Keratinocyte (primary cell): ENCODE measurements at regions not wholly inside any gene's neighbourhood (a gene's known extent, or its start where the extent isn't known, plus 50 kb on each side); places are given as distances from the start of the nearest gene placed in this dataset.

Experiments used
- DNase-seq: peaks from one replicate; pipeline ENCODE4 v3.0.0-alpha.2; 2011; ENCODE audit warnings: low read depth, missing footprints, low spot score
- FAIRE-seq: peaks from 2 replicates; lab custom pipeline; 2011; peaks lifted over from hg19 to GRCh38; lab: Jason Lieb, UNC
- H2AFZ ChIP-seq: 2 replicates; pipeline ENCODE4 v1.6.0; 2012; ENCODE audit warnings: low read length, control low read depth, inconsistent platforms; ENCODE audit not compliant: control insufficient read depth
- H3K27ac ChIP-seq: 2 replicates; pipeline ENCODE4 v1.5.1; 2011; ENCODE audit warnings: low read length; ENCODE audit not compliant: control insufficient read depth, insufficient read depth
- H3K27me3 ChIP-seq: 3 replicates; pipeline ENCODE4 v1.6.0; 2011; ENCODE audit warnings: low read length; ENCODE audit not compliant: control insufficient read depth, insufficient read depth; ENCODE audit errors: extremely low read depth
- H3K36me3 ChIP-seq, 2 experiments: 2 replicates in 1 of 2; 3 replicates in 1 of 2; pipeline ENCODE4 v1.5.1; 2011; ENCODE audit warnings: low read length in 2 of 2, mild to moderate bottlenecking in 1 of 2; ENCODE audit not compliant: control insufficient read depth in 2 of 2, insufficient read depth in 2 of 2; ENCODE audit errors: extremely low read depth in 1 of 2
- H3K4me1 ChIP-seq: 3 replicates; pipeline ENCODE4 v1.5.1; 2011; ENCODE audit warnings: low read length; ENCODE audit not compliant: control insufficient read depth, insufficient read depth; ENCODE audit errors: extremely low read depth
- H3K4me2 ChIP-seq: 3 replicates; pipeline ENCODE4 v1.6.0; 2011; ENCODE audit warnings: low read depth, low read length; ENCODE audit not compliant: control insufficient read depth, insufficient read depth; ENCODE audit errors: extremely low read depth
- H3K4me3 ChIP-seq, 3 experiments: fragments of 200-600 bp in 1 of 3; sonication (generic) in 1 of 3; 2 replicates in 2 of 3; 3 replicates in 1 of 3; pipeline ENCODE4 v1.5.1; 2011 to 2016; ENCODE audit warnings: low read length in 3 of 3, mild to moderate bottlenecking in 3 of 3, control low read depth in 2 of 3, inconsistent platforms in 1 of 3, low read depth in 1 of 3, mixed read lengths in 1 of 3, mixed run types in 1 of 3, moderate library complexity in 1 of 3; ENCODE audit not compliant: control insufficient read depth in 2 of 3, insufficient read depth in 2 of 3; ENCODE audit errors: extremely low read depth in 1 of 3
- H3K79me2 ChIP-seq: 2 replicates; pipeline ENCODE4 v1.6.0; 2012; ENCODE audit warnings: low read length; ENCODE audit not compliant: control insufficient read depth, insufficient read depth
- H3K9ac ChIP-seq: 3 replicates; pipeline ENCODE4 v1.6.0; 2011; ENCODE audit warnings: low read length; ENCODE audit not compliant: control insufficient read depth, insufficient read depth; ENCODE audit errors: extremely low read depth
- H3K9me1 ChIP-seq: 3 replicates; pipeline ENCODE4 v1.6.0; 2011; ENCODE audit warnings: low read length; ENCODE audit not compliant: control insufficient read depth, insufficient read depth; ENCODE audit errors: extremely low read depth
- H3K9me3 ChIP-seq: 2 replicates; pipeline ENCODE4 v1.5.1; 2012; ENCODE audit warnings: low read depth, low read length; ENCODE audit not compliant: control insufficient read depth
- H4K20me1 ChIP-seq: 3 replicates; pipeline ENCODE4 v1.6.0; 2011; ENCODE audit warnings: low read length; ENCODE audit not compliant: control insufficient read depth, insufficient read depth; ENCODE audit errors: extremely low read depth
- CTCF ChIP-seq, 3 experiments: IDR thresholded peaks in 1 of 3; conservative IDR thresholded peaks in 1 of 3; optimal IDR thresholded peaks in 1 of 3; 2 replicates in 2 of 3; 3 replicates in 1 of 3; pipeline versions ENCODE3 to v1.5.1; 2011; ENCODE audit warnings: low read length in 3 of 3, mild to moderate bottlenecking in 3 of 3, moderate library complexity in 2 of 3, control low read depth in 1 of 3, inconsistent platforms in 1 of 3; ENCODE audit not compliant: insufficient read depth in 2 of 3; ENCODE audit errors: extremely low read depth in 1 of 3
- EZH2 ChIP-seq: IDR thresholded peaks from one replicate; pipeline ENCODE4 v1.6.1; 2012; ENCODE audit warnings: inconsistent platforms, mild to moderate bottlenecking, low read length, moderate library complexity
- dilution Hi-C: fragments of 300-500 bp; cut with MboI; formaldehyde crosslinking; loops from one replicate; pipeline ENCODE4 v1.7.0; 2020; ENCODE audit warnings: low sequenced_read_pairs; ENCODE audit not compliant: extremely low pct_ligation_motif_present

- H3K4me3 ChIP-seq = no peak overlapping the region
- no peak for DNase-seq
- FAIRE-seq = no peak
- no peaks in the 10 kb centered on the region for H3K9me3 ChIP-seq
- no peak overlapping the region for H3K27ac ChIP-seq
- no peaks in the 10 kb centered on the region for H3K27me3 ChIP-seq
- H3K4me2 ChIP-seq = no peak overlapping the region
- no peak overlapping the region for H3K9ac ChIP-seq
- H4K20me1 ChIP-seq = no peaks in the 10 kb centered on the region
- dilution Hi-C loops = no loop called here
- no peak overlapping the region for H2AFZ ChIP-seq
- H3K4me1 ChIP-seq = peaks cover under 1% of the 10 kb centered on the region
- TF ChIP-seq EZH2 (no peak), CTCF (optimal IDR thresholded peaks at IDR 0.05 in 1 of 3, IDR thresholded peaks at IDR 0.05 in 1 of 3, conservative IDR thresholded peaks at IDR 0.05 in 1 of 3; ENCODE audit: extremely low read depth in 1 of 3, insufficient read depth in 2 of 3, low read length in 3 of 3) (peak; percentile 75 to 80 (median 79))
- no peaks in the 10 kb centered on the region for H3K79me2 ChIP-seq
- H3K9me1 ChIP-seq = no peaks in the 10 kb centered on the region
- H3K36me3 ChIP-seq = no peaks in the 10 kb centered on the region
Observed at GRCh38 chr10:81019029-81019890, 481.6 kb downstream of the SH2D4B start.

- TF ChIP-seq CTCF (optimal IDR thresholded peaks at IDR 0.05 in 1 of 3, IDR thresholded peaks at IDR 0.05 in 1 of 3, conservative IDR thresholded peaks at IDR 0.05 in 1 of 3; ENCODE audit: extremely low read depth in 1 of 3, insufficient read depth in 2 of 3, low read length in 3 of 3) (no peak), EZH2 (no peak)
- Histone ChIP-seq H3K79me2 (no peaks in the 10 kb centered on the region), H3K27me3 (no peaks in the 10 kb centered on the region), H3K27ac (no peak overlapping the region), H2AFZ (no peak overlapping the region), H4K20me1 (no peaks in the 10 kb centered on the region), H3K36me3 (no peaks in the 10 kb centered on the region), H3K9me3 (no peaks in the 10 kb centered on the region), H3K4me1 (no peaks in the 10 kb centered on the region), H3K4me3 (no peak overlapping the region), H3K9me1 (no peaks in the 10 kb centered on the region), H3K9ac (no peak overlapping the region), H3K4me2 (no peak overlapping the region)
- DNase-seq = no peak
- FAIRE-seq = no peak
- dilution Hi-C loops = no loop called here
Observed at GRCh38 chr10:81021428-81022129, 483.9 kb downstream of the SH2D4B start.
